Endothelial cell of umbilical vein (primary cell): ENCODE measurements at regions not wholly inside any gene's neighbourhood (a gene's known extent, or its start where the extent isn't known, plus 50 kb on each side); places are given as distances from the start of the nearest gene placed in this dataset.

ENCODE experiments used
- BruUV-seq: library from RNA; stranded (reverse); fragments of 400-500 nt; replicated peaks from 2 replicates; lab custom pipeline; 2021; lab: Mats Ljungman, UMichigan
- CTCF ChIA-PET: fragments of 300-600, 350-600 bp; sonication (Branson Sonifier 250); formaldehyde crosslinking; loops from one replicate; lab custom pipeline; 2021; ENCODE audit warnings: antibody characterized with exemption, inconsistent platforms; lab: Charles Lee
- POLR2A ChIA-PET: fragments of 300-600, 350-600 bp; sonication (Branson Sonifier 250); formaldehyde crosslinking; loops from one replicate; lab custom pipeline; 2021; ENCODE audit warnings: antibody characterized with exemption, inconsistent platforms; lab: Charles Lee
- DNase-seq: peaks from one replicate; pipeline ENCODE4 v3.0.0-alpha.2; 2011; ENCODE audit warnings: low read depth, low spot score
- FAIRE-seq: peaks from 2 replicates; lab custom pipeline; 2011; peaks lifted over from hg19 to GRCh38; lab: Jason Lieb, UNC
- H2AFZ ChIP-seq: 2 replicates; pipeline ENCODE4 v1.6.0; 2012; ENCODE audit warnings: low read depth, low read length, control low read depth, inconsistent platforms
- H3K27ac ChIP-seq: 2 replicates; pipeline ENCODE4 v1.5.1; 2011; ENCODE audit warnings: low read depth, mild to moderate bottlenecking, control low read depth, low read length, moderate library complexity; ENCODE audit not compliant: insufficient read depth
- H3K27me3 ChIP-seq, 2 experiments: 2 replicates each; pipeline versions ENCODE4 v1.6.0 to v1.6.1; 2011; ENCODE audit warnings: low read length in 2 of 2, mixed read lengths in 1 of 2; ENCODE audit not compliant: control insufficient read depth in 2 of 2, insufficient read depth in 2 of 2
- H3K36me3 ChIP-seq, 2 experiments: 2 replicates in 1 of 2; 3 replicates in 1 of 2; pipeline ENCODE4 v1.5.1; 2011; ENCODE audit warnings: low read length in 2 of 2, mild to moderate bottlenecking in 1 of 2, moderate library complexity in 1 of 2; ENCODE audit not compliant: control insufficient read depth in 2 of 2, insufficient read depth in 2 of 2; ENCODE audit errors: extremely low read depth in 1 of 2
- H3K4me1 ChIP-seq: 3 replicates; pipeline ENCODE4 v1.5.1; 2011; ENCODE audit warnings: mild to moderate bottlenecking, low read length; ENCODE audit not compliant: control insufficient read depth, insufficient read depth; ENCODE audit errors: extremely low read depth
- H3K4me2 ChIP-seq: 2 replicates; pipeline ENCODE4 v1.6.1; 2011; ENCODE audit warnings: low read length, control low read depth, mixed read lengths; ENCODE audit not compliant: insufficient read depth
- H3K4me3 ChIP-seq, 3 experiments: fragments of 200-600 bp in 1 of 3; sonication (generic), shearing (Covaris generic) in 1 of 3; replicated peaks in 1 of 3; 2 replicates each; pipeline ENCODE4 v1.5.1; 2011 to 2016; ENCODE audit warnings: control low read depth in 3 of 3, low read length in 3 of 3, mild to moderate bottlenecking in 2 of 3, inconsistent platforms in 1 of 3, low read depth in 1 of 3, moderate library complexity in 1 of 3; ENCODE audit not compliant: insufficient read depth in 1 of 3
- H3K79me2 ChIP-seq: 2 replicates; pipeline ENCODE4 v1.6.0; 2012; ENCODE audit warnings: low read length, inconsistent platforms; ENCODE audit not compliant: control insufficient read depth, insufficient read depth
- H3K9ac ChIP-seq: replicated peaks from 2 replicates; pipeline ENCODE3; 2011; ENCODE audit warnings: low read length, control low read depth; ENCODE audit not compliant: insufficient read depth; ENCODE audit errors: extremely low read depth
- H3K9me1 ChIP-seq: replicated peaks from 3 replicates; pipeline ENCODE4 v1.6.0; 2011; ENCODE audit warnings: mild to moderate bottlenecking, low read length; ENCODE audit not compliant: control insufficient read depth, insufficient read depth; ENCODE audit errors: extremely low read depth
- H3K9me3 ChIP-seq: replicated peaks from 2 replicates; pipeline ENCODE4 v1.5.1; 2012; ENCODE audit warnings: low read length, inconsistent platforms; ENCODE audit not compliant: control insufficient read depth, insufficient read depth
- H4K20me1 ChIP-seq: replicated peaks from 2 replicates; pipeline ENCODE3; 2011; ENCODE audit warnings: mild to moderate bottlenecking, low read length; ENCODE audit not compliant: control insufficient read depth, insufficient read depth; ENCODE audit errors: extremely low read depth
- EZH2 ChIP-seq: IDR thresholded peaks from 2 replicates; pipeline ENCODE4 v1.6.1; 2012; ENCODE audit warnings: borderline replicate concordance, low read depth, mild to moderate bottlenecking, moderate library complexity, low read length, inconsistent platforms; ENCODE audit not compliant: severe bottlenecking
- FOS ChIP-seq: IDR thresholded peaks from 2 replicates; pipeline ENCODE4 v1.6.1; 2011; ENCODE audit warnings: mild to moderate bottlenecking, low read length, moderate library complexity, borderline replicate concordance; ENCODE audit not compliant: insufficient read depth
- GATA2 ChIP-seq: IDR thresholded peaks from 2 replicates; pipeline ENCODE4 v1.7.0; 2011; ENCODE audit warnings: low read depth, mild to moderate bottlenecking, moderate library complexity, mixed read lengths, low read length; ENCODE audit not compliant: insufficient read length, insufficient read depth
- JUN ChIP-seq: IDR thresholded peaks from 2 replicates; pipeline ENCODE4 v1.6.1; 2011; ENCODE audit warnings: borderline replicate concordance, low read depth; ENCODE audit not compliant: insufficient read length, insufficient read depth
- MYC ChIP-seq: IDR thresholded peaks from one replicate; pipeline ENCODE4 v1.6.1; 2011; ENCODE audit warnings: mild to moderate bottlenecking, low read depth, low read length
- POLR2A ChIP-seq: IDR thresholded peaks from 2 replicates; pipeline ENCODE4 v1.6.1; 2012; ENCODE audit warnings: low read depth, mild to moderate bottlenecking, control low read depth, low read length
- POLR2AphosphoS5 ChIP-seq: IDR thresholded peaks from 2 replicates; pipeline ENCODE4 v1.6.1; 2012; ENCODE audit warnings: low read depth, mild to moderate bottlenecking, control low read depth, low read length, moderate library complexity; ENCODE audit not compliant: insufficient read depth
- dilution Hi-C: fragments of 300-500 bp; cut with MboI; formaldehyde crosslinking; loops from one replicate; pipeline ENCODE4 v1.15.0; 2019; ENCODE audit warnings: low sequenced_read_pairs; ENCODE audit not compliant: extremely low pct_ligation_motif_present
- intact Hi-C: fragments of 100-400 bp; cut with micrococcal nuclease; formaldehyde crosslinking; loops from one replicate; pipeline ENCODE4 v1.10.0; 2022
- TF ChIP-seq, protein P1 (sequence below), 2 donors: IDR thresholded peaks; 1 replicate in 1 of 2; 2 replicates in 1 of 2; pipeline ENCODE4 v1.5.1; 2011; ENCODE audit warnings: low read length in 2 of 2, mild to moderate bottlenecking in 2 of 2, moderate library complexity in 2 of 2, control low read depth in 1 of 2, inconsistent platforms in 1 of 2, low read depth in 1 of 2; ENCODE audit not compliant: insufficient read depth in 1 of 2; ENCODE audit errors: extremely low read depth in 1 of 2
- TF ChIP-seq, protein P2 (sequence below): IDR thresholded peaks from 2 replicates; pipeline ENCODE4 v1.6.1; 2011; ENCODE audit not compliant: insufficient read depth, insufficient read length

- Histone ChIP-seq H3K27me3 (no peaks in the 10 kb centered on the region), H3K4me2 (no peak overlapping the region), H3K4me1 (no peaks in the 10 kb centered on the region), H3K79me2 (no peaks in the 10 kb centered on the region), H3K4me3 (no peak overlapping the region), H2AFZ (no peak overlapping the region), H3K9ac (no peak overlapping the region), H3K9me3 (peaks cover 2% of the 10 kb centered on the region), H3K27ac (no peak overlapping the region), H3K36me3 (no peaks in the 10 kb centered on the region), H3K9me1 (no peaks in the 10 kb centered on the region), H4K20me1 (no peaks in the 10 kb centered on the region)
- ChIA-PET POLR2A (no interaction called here), CTCF (no interaction called here)
- BruUV-seq: no TSS peak
- TF ChIP-seq JUN: no peak
- TF ChIP-seq MYC: no peak
- TF ChIP-seq, protein P1, sequence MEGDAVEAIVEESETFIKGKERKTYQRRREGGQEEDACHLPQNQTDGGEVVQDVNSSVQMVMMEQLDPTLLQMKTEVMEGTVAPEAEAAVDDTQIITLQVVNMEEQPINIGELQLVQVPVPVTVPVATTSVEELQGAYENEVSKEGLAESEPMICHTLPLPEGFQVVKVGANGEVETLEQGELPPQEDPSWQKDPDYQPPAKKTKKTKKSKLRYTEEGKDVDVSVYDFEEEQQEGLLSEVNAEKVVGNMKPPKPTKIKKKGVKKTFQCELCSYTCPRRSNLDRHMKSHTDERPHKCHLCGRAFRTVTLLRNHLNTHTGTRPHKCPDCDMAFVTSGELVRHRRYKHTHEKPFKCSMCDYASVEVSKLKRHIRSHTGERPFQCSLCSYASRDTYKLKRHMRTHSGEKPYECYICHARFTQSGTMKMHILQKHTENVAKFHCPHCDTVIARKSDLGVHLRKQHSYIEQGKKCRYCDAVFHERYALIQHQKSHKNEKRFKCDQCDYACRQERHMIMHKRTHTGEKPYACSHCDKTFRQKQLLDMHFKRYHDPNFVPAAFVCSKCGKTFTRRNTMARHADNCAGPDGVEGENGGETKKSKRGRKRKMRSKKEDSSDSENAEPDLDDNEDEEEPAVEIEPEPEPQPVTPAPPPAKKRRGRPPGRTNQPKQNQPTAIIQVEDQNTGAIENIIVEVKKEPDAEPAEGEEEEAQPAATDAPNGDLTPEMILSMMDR (IDR thresholded peaks at IDR 0.05; ENCODE audit: extremely low read depth in 1 of 2, insufficient read depth in 1 of 2, low read depth in 1 of 2, low read length in 2 of 2): no peak
- TF ChIP-seq, protein P2, sequence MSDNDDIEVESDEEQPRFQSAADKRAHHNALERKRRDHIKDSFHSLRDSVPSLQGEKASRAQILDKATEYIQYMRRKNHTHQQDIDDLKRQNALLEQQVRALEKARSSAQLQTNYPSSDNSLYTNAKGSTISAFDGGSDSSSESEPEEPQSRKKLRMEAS: no peak
- no peak for TF ChIP-seq POLR2A
- TF ChIP-seq FOS: no peak
- TF ChIP-seq POLR2AphosphoS5: no peak
- no peak for TF ChIP-seq EZH2
- intact Hi-C loops: no loop called here
- no peak for FAIRE-seq
- no peak for DNase-seq
- dilution Hi-C loops: no loop called here
These were observed 277.5 kb upstream of the MYOCD start for GRCh38 chr17:12388226-12388625.

- CTCF ChIA-PET: no interaction called here
These were observed 276.3 kb upstream of the MYOCD start for GRCh38 chr17:12389421-12389820.

More at GRCh38 chr17:12389421-12389820, 276.3 kb upstream of the MYOCD start:
- Histone ChIP-seq H3K36me3 (no peaks in the 10 kb centered on the region), H3K4me1 (no peaks in the 10 kb centered on the region), H3K27ac (no peak overlapping the region), H3K9me3 (peaks cover 2% of the 10 kb centered on the region), H4K20me1 (no peaks in the 10 kb centered on the region), H3K4me2 (no peak overlapping the region), H3K9ac (no peak overlapping the region), H3K79me2 (no peaks in the 10 kb centered on the region), H3K27me3 (no peaks in the 10 kb centered on the region), H3K9me1 (no peaks in the 10 kb centered on the region), H3K4me3 (no peak overlapping the region), H2AFZ (no peak overlapping the region)
- TF ChIP-seq FOS (no peak), POLR2AphosphoS5 (no peak), JUN (no peak), POLR2A (no peak), GATA2 (no peak), EZH2 (no peak), MYC (no peak)
- TF ChIP-seq, protein P2: no peak
- TF ChIP-seq, protein P1 (IDR thresholded peaks at IDR 0.05; ENCODE audit: extremely low read depth in 1 of 2, insufficient read depth in 1 of 2, low read depth in 1 of 2, low read length in 2 of 2): no peak
- DNase-seq (no peak), FAIRE-seq (no peak)
- BruUV-seq: no TSS peak
- dilution Hi-C loops: no loop called here
- POLR2A ChIA-PET: no interaction called here
- intact Hi-C loops: no loop called here
